ENCODE measurements at regions not wholly inside any gene's neighbourhood (a gene's known extent, or its start where the extent isn't known, plus 50 kb on each side); places are given as distances from the start of the nearest gene placed in this dataset.
"Not testable (repeated sequence)": the region's sequence is repeated elsewhere in the genome, so short reads cannot be mapped to it uniquely, and the experiment has no call there.

DNA sequence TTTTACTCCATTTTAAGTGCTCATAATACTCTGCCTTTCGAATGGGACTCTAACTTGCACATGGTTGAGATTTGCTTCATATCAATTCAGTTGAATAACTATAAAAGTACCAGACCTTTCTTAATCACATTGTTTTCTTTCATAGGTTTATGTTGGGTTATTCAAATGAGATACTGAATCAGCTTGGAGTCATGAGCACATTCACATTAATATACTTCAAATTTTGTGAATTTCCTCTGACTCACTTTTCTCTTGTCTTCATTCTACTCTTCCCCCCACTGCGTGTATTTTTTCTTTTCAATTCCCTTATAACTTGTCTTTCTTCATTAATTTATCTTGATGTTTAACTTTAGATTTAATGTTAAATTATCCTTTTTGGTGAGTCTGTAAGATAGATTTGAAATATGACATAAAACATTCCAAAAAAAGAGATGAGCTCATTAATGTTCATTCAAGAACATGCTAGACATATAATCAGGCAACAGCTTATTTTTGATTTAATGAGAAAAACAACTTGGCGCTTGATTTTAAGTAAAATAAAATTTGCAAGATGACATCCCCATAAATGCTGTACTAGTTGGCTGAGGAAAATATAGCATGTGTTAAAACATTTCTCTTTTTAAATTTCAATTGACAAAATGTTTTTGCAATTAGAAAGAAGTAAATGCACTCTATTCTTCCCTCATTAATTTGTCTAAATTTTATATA, 736.0 kb downstream of the CD109 start:
- no peak for DNase-seq (ENCODE audit: low read depth in 6 of 9, low spot score in 9 of 9)
- Histone ChIP-seq H3K27me3 (ENCODE audit: control insufficient read depth in 2 of 2, insufficient read depth in 1 of 2, low read length in 1 of 2) (no peaks in the 10 kb centered on the region), H3K9me3 (ENCODE audit: control insufficient read depth in 2 of 2, insufficient read depth in 1 of 2, low read length in 1 of 2) (no peaks in the 10 kb centered on the region), H3K4me3 (ENCODE audit: low read length in 2 of 2) (no peak overlapping the region), H3K27ac (ENCODE audit: low read depth in 1 of 2, low read length in 1 of 2) (no peak overlapping the region), H3K4me1 (ENCODE audit: control insufficient read depth in 2 of 2, insufficient read depth in 2 of 2, low read length in 2 of 2) (no peaks in the 10 kb centered on the region), H3K36me3 (ENCODE audit: control insufficient read depth in 2 of 2, insufficient read depth in 2 of 2, low read length in 1 of 2) (no peaks in the 10 kb centered on the region)
- 90% methylated on average over 3 of the region's 3 CpGs for WGBS

DNA sequence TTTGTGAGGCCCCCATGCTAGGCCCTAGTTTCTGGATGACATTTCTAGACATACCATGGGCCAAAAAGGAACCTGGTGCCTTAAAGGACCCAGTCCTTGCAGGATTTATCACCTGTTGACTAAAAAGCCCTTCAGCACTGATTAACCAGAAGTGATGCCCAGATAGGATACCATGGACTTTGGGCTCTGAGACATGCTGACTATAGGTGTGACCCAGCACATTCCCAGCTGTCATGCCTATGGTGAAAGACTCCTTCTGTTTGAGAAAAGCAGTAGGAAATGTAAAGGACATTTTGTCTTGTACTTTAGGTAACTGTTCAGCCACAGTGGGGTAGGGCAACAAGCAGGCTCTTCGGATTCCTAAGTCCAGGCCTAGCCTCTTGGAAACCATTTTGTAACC, 724.2 kb downstream of the CD109 start:
- Histone ChIP-seq H3K9me3 (ENCODE audit: control insufficient read depth in 2 of 2, insufficient read depth in 1 of 2, low read length in 1 of 2) (peaks cover 0 to 7% of the 10 kb centered on the region in 2 donors), H3K27ac (ENCODE audit: low read depth in 1 of 2, low read length in 1 of 2) (no peak overlapping the region), H3K4me3 (ENCODE audit: low read length in 2 of 2) (no peak overlapping the region), H3K4me1 (ENCODE audit: control insufficient read depth in 2 of 2, insufficient read depth in 2 of 2, low read length in 2 of 2) (no peaks in the 10 kb centered on the region), H3K36me3 (ENCODE audit: control insufficient read depth in 2 of 2, insufficient read depth in 2 of 2, low read length in 1 of 2) (no peaks in the 10 kb centered on the region), H3K27me3 (ENCODE audit: control insufficient read depth in 2 of 2, insufficient read depth in 1 of 2, low read length in 1 of 2) (no peaks in the 10 kb centered on the region)
- 96% methylated on average over 1 of the region's 1 CpG for WGBS
- no peak for DNase-seq (ENCODE audit: low read depth in 6 of 9, low spot score in 9 of 9)

DNA sequence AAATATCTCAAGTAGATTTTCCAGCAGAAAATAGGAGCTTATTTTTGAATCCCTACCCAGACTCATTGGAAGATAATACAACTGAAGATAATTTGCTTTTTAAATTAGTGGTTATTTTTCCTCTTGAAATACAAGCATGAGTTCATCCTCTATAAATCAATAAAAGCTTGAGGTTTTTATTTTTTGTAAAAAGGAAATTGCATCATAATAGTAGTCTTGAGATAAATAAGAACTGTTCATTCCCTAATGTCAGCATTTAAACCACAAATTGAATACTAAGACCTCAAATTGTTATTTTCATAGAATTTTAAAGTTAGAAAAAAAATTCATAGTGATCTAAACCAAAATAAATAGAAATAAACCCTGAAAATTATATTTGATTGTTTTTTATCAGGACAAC, 719.1 kb downstream of the CD109 start:
- Histone ChIP-seq H3K9me3 (ENCODE audit: control insufficient read depth in 2 of 2, insufficient read depth in 1 of 2, low read length in 1 of 2) (no peaks in the 10 kb centered on the region), H3K4me1 (ENCODE audit: control insufficient read depth in 2 of 2, insufficient read depth in 2 of 2, low read length in 2 of 2) (no peaks in the 10 kb centered on the region), H3K4me3 (ENCODE audit: low read length in 2 of 2) (no peak overlapping the region), H3K36me3 (ENCODE audit: control insufficient read depth in 2 of 2, insufficient read depth in 2 of 2, low read length in 1 of 2) (no peaks in the 10 kb centered on the region), H3K27ac (ENCODE audit: low read depth in 1 of 2, low read length in 1 of 2) (no peak overlapping the region), H3K27me3 (ENCODE audit: control insufficient read depth in 2 of 2, insufficient read depth in 1 of 2, low read length in 1 of 2) (no peaks in the 10 kb centered on the region)
- no peak for DNase-seq (ENCODE audit: low read depth in 6 of 9, low spot score in 9 of 9)

DNA sequence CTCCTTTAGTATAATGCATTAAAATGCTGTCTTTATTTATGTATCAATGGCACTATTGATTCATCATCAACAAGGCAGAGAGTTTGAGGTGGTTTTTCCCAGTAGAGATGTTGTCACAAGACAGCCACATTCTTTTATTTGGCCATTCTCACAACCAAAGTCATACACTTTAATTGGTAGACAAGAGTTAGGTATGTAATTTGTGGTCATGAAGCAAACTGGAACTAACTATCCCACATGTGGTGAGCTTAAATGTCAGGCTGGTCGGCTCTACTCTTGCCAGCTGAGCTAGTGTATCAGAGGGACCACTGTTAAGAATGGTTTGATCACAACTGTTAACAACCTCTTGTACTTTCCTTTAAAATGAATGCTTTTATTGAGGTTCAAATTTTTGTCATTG, 714.6 kb downstream of the CD109 start:
- no peaks in the 10 kb centered on the region for H3K27me3 ChIP-seq (ENCODE audit: control insufficient read depth in 2 of 2, insufficient read depth in 1 of 2, low read length in 1 of 2)
- no peak overlapping the region for H3K27ac ChIP-seq (ENCODE audit: low read depth in 1 of 2, low read length in 1 of 2)
- H3K4me3 ChIP-seq (ENCODE audit: low read length in 2 of 2): no peak overlapping the region
- H3K36me3 ChIP-seq (ENCODE audit: control insufficient read depth in 2 of 2, insufficient read depth in 2 of 2, low read length in 1 of 2): no peaks in the 10 kb centered on the region
- 91% methylated on average over 1 of the region's 1 CpG for WGBS
- no peaks in the 10 kb centered on the region for H3K9me3 ChIP-seq (ENCODE audit: control insufficient read depth in 2 of 2, insufficient read depth in 1 of 2, low read length in 1 of 2)
- DNase-seq (ENCODE audit: low read depth in 6 of 9, low spot score in 9 of 9): no peak
- H3K4me1 ChIP-seq (ENCODE audit: control insufficient read depth in 2 of 2, insufficient read depth in 2 of 2, low read length in 2 of 2): no peaks in the 10 kb centered on the region

DNA sequence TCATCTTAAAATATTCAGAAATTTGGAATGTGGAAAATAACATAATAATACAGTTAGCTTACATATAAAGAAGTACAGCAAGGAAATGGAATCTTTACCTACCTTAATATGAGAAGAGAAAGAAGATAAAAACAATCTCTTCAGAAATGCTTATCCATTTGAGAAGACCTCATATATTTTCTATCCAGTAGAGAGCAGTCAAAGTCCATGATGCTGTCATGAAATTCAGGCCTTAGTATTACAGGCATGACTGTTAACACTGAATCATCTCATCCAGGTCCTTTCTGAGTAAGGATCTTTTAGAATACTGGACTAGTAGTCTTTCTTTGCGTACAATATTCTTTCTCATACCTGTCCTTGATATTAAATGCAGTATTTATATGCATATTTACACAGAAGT, 713.4 kb downstream of the CD109 start:
- no peak for DNase-seq (ENCODE audit: low read depth in 6 of 9, low spot score in 9 of 9)
- H3K4me3 ChIP-seq (ENCODE audit: low read length in 2 of 2): no peak overlapping the region
- H3K27ac ChIP-seq (ENCODE audit: low read depth in 1 of 2, low read length in 1 of 2): no peak overlapping the region
- WGBS: 0% methylated on average over 1 of the region's 1 CpG
- no peaks in the 10 kb centered on the region for H3K27me3 ChIP-seq (ENCODE audit: control insufficient read depth in 2 of 2, insufficient read depth in 1 of 2, low read length in 1 of 2)
- H3K36me3 ChIP-seq (ENCODE audit: control insufficient read depth in 2 of 2, insufficient read depth in 2 of 2, low read length in 1 of 2): no peaks in the 10 kb centered on the region
- H3K4me1 ChIP-seq (ENCODE audit: control insufficient read depth in 2 of 2, insufficient read depth in 2 of 2, low read length in 2 of 2): no peaks in the 10 kb centered on the region
- no peaks in the 10 kb centered on the region for H3K9me3 ChIP-seq (ENCODE audit: control insufficient read depth in 2 of 2, insufficient read depth in 1 of 2, low read length in 1 of 2)

DNA sequence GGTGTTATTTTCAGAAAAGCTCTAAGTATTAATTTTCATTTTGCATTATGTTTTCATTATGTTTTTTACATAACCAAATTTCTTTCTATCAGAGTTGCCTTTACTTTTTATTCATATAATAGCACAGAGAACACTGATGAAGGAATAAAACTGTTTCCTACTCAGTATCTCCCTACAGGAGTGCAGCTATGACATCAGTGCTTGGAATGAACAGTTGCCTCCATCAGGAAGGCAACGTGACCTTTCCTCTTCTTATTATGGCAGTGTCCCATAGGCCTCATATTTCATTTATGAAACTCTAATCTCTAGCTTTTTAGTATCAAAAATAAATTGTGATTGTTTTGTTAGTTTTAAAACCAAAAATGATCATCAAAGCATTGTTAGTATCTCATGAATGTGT, 712.8 kb downstream of the CD109 start:
- no peaks in the 10 kb centered on the region for H3K4me1 ChIP-seq (ENCODE audit: control insufficient read depth in 2 of 2, insufficient read depth in 2 of 2, low read length in 2 of 2)
- no peak overlapping the region for H3K4me3 ChIP-seq (ENCODE audit: low read length in 2 of 2)
- DNase-seq (ENCODE audit: low read depth in 6 of 9, low spot score in 9 of 9): no peak
- no peaks in the 10 kb centered on the region for H3K36me3 ChIP-seq (ENCODE audit: control insufficient read depth in 2 of 2, insufficient read depth in 2 of 2, low read length in 1 of 2)
- no peak overlapping the region for H3K27ac ChIP-seq (ENCODE audit: low read depth in 1 of 2, low read length in 1 of 2)
- H3K27me3 ChIP-seq (ENCODE audit: control insufficient read depth in 2 of 2, insufficient read depth in 1 of 2, low read length in 1 of 2): no peaks in the 10 kb centered on the region
- H3K9me3 ChIP-seq (ENCODE audit: control insufficient read depth in 2 of 2, insufficient read depth in 1 of 2, low read length in 1 of 2): no peaks in the 10 kb centered on the region
- WGBS: 91% methylated on average over 1 of the region's 1 CpG

DNA sequence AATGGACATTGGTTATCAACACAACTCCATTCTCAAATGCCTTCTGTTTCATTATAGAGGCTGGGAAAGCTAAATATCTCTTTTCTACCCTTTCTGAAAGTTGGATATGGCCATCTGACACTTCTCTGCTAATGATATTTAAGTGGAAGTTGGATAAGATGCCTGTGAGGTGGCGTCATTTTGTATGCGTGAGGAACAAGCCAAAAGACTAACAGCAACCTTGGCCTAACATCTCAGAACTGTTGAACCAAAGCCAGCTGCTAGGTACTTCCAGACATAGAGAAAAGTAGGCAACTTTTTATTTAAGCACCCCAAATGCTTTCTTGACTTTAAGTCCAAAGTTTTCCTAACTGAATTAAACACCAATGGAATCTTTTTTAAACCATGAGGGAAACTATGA, 708.4 kb downstream of the CD109 start:
- Histone ChIP-seq H3K4me3 (ENCODE audit: low read length in 2 of 2) (no peak overlapping the region), H3K27me3 (ENCODE audit: control insufficient read depth in 2 of 2, insufficient read depth in 1 of 2, low read length in 1 of 2) (no peaks in the 10 kb centered on the region), H3K27ac (ENCODE audit: low read depth in 1 of 2, low read length in 1 of 2) (no peak overlapping the region), H3K4me1 (ENCODE audit: control insufficient read depth in 2 of 2, insufficient read depth in 2 of 2, low read length in 2 of 2) (no peaks in the 10 kb centered on the region), H3K9me3 (ENCODE audit: control insufficient read depth in 2 of 2, insufficient read depth in 1 of 2, low read length in 1 of 2) (no peaks in the 10 kb centered on the region), H3K36me3 (ENCODE audit: control insufficient read depth in 2 of 2, insufficient read depth in 2 of 2, low read length in 1 of 2) (no peaks in the 10 kb centered on the region)
- DNase-seq (ENCODE audit: low read depth in 6 of 9, low spot score in 9 of 9): no peak
- WGBS: 91% methylated on average over 2 of the region's 2 CpGs

DNA sequence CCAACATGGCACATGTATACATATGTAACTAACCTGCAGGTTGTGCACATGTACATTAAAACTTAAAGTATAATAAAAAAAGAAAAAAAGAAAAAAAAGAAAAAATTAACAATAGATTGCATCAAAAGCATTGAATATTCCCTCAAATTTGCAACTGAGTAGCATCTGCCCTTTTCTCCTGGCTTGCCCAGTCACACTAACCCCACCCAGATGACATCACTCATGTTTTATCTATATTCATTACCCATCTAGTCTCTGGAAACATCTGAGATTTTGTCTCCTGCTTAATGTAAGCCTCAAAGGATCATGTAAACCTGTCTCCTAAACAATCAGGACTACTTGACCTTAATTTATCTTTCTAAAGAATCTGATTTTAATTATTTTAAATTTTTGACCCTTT, 706.8 kb downstream of the CD109 start:
- Histone ChIP-seq H3K27ac (ENCODE audit: low read depth in 1 of 2, low read length in 1 of 2) (no peak overlapping the region), H3K4me3 (ENCODE audit: low read length in 2 of 2) (no peak overlapping the region), H3K4me1 (ENCODE audit: control insufficient read depth in 2 of 2, insufficient read depth in 2 of 2, low read length in 2 of 2) (no peaks in the 10 kb centered on the region), H3K9me3 (ENCODE audit: control insufficient read depth in 2 of 2, insufficient read depth in 1 of 2, low read length in 1 of 2) (no peaks in the 10 kb centered on the region), H3K36me3 (ENCODE audit: control insufficient read depth in 2 of 2, insufficient read depth in 2 of 2, low read length in 1 of 2) (no peaks in the 10 kb centered on the region), H3K27me3 (ENCODE audit: control insufficient read depth in 2 of 2, insufficient read depth in 1 of 2, low read length in 1 of 2) (no peaks in the 10 kb centered on the region)
- no peak for DNase-seq (ENCODE audit: low read depth in 6 of 9, low spot score in 9 of 9)

DNA sequence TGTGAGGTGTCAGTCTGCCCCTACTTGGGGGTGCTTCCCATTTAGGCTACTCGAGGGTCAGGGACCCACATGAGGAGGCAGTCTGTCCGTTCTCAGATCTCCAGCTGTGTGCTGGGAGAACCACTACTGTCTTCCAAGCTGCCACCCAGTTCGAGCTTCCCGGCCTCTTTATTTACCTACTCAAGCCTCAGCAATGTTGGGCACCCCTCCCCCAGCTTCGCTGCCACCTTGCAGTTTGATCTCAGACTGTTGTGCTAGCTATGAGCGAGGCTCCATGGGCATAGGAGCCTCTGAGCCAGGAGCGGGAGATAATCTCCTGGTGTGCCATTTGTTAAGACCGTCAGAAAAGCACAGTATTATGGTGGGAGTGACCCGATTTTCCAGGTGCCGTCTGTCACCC, 682.4 kb downstream of the CD109 start:
- not testable (repeated sequence) for DNase-seq (ENCODE audit: low read depth in 6 of 9, low spot score in 9 of 9); H3K4me1 ChIP-seq (ENCODE audit: control insufficient read depth in 2 of 2, insufficient read depth in 2 of 2, low read length in 2 of 2); H3K4me3 ChIP-seq (ENCODE audit: low read length in 2 of 2); H3K27me3 ChIP-seq (ENCODE audit: control insufficient read depth in 2 of 2, insufficient read depth in 1 of 2, low read length in 1 of 2); H3K27ac ChIP-seq (ENCODE audit: low read depth in 1 of 2, low read length in 1 of 2); H3K9me3 ChIP-seq (ENCODE audit: control insufficient read depth in 2 of 2, insufficient read depth in 1 of 2, low read length in 1 of 2); H3K36me3 ChIP-seq (ENCODE audit: control insufficient read depth in 2 of 2, insufficient read depth in 2 of 2, low read length in 1 of 2)
- WGBS: 91% methylated on average over 10 of the region's 10 CpGs

DNA sequence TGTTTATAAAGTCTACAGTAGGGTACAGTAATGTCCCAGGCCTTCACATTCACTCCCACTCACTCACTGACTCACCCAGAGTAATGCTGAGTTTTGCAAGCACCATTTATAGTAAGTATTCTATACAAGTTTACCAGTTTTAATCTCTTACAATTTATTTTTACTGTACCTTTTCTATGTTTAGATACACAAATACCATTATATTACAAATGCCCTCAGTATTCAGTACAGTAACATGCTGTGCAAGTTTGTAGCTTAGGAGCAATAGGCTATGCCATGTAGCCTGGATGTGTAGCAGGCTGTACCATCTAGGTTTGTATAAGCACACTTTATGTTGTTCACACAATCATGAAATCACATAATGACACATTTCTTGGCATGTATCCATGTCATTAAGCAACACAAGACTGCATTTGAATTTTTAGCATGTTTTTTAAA, 673.6 kb downstream of the CD109 start:
- Histone ChIP-seq H3K36me3 (ENCODE audit: control insufficient read depth in 2 of 2, insufficient read depth in 2 of 2, low read length in 1 of 2) (no peaks in the 10 kb centered on the region), H3K4me3 (ENCODE audit: low read length in 2 of 2) (no peak overlapping the region), H3K9me3 (ENCODE audit: control insufficient read depth in 2 of 2, insufficient read depth in 1 of 2, low read length in 1 of 2) (no peaks in the 10 kb centered on the region), H3K27me3 (ENCODE audit: control insufficient read depth in 2 of 2, insufficient read depth in 1 of 2, low read length in 1 of 2) (no peaks in the 10 kb centered on the region), H3K4me1 (ENCODE audit: control insufficient read depth in 2 of 2, insufficient read depth in 2 of 2, low read length in 2 of 2) (no peaks in the 10 kb centered on the region), H3K27ac (ENCODE audit: low read depth in 1 of 2, low read length in 1 of 2) (no peak overlapping the region)
- no peak for DNase-seq (ENCODE audit: low read depth in 6 of 9, low spot score in 9 of 9)

Data from thymus (tissue), 11 donors.